SK-N-SH (cell line): ENCODE measurements at regions not wholly inside any gene's neighbourhood (a gene's known extent, or its start where the extent isn't known, plus 50 kb on each side); places are given as distances from the start of the nearest gene placed in this dataset.

ENCODE experiments used
- CTCF ChIA-PET: fragments of 300-600, 350-600 bp; formaldehyde crosslinking; extraction: SDS; loops from one replicate; lab custom pipeline; 2021; lab: Yijun Ruan, JAX
- POLR2A ChIA-PET: fragments of 350-600 bp; sonication (Branson Sonifier 250); formaldehyde crosslinking; extraction: SDS; loops from one replicate; lab custom pipeline; 2020; ENCODE audit warnings: antibody characterized with exemption, inconsistent platforms; lab: Yijun Ruan, JAX
- DNase-seq: peaks from one replicate; pipeline ENCODE4 v3.0.0; 2012
- H2AFZ ChIP-seq: fragments of 200-600 bp; sonication (generic); 2 replicates; pipeline ENCODE4 v1.8.1; 2016; ENCODE audit warnings: antibody characterized with exemption, mild to moderate bottlenecking, low read depth
- H3F3A ChIP-seq: fragments of 200-600 bp; sonication (generic); replicated peaks from 2 replicates; pipeline ENCODE3; 2016; ENCODE audit warnings: antibody characterized with exemption, mild to moderate bottlenecking; ENCODE audit not compliant: insufficient read depth
- H3K27ac ChIP-seq, 2 experiments: fragments of 200-500 bp in 1 of 2; fragments of 200-600 bp in 1 of 2; sonication (Bioruptor generic) in 1 of 2; sonication (generic), shearing (Covaris generic) in 1 of 2; 2 replicates each; pipeline versions ENCODE4 v1.5.1 to v1.6.1; 2014 to 2016; ENCODE audit warnings: low read depth in 2 of 2, inconsistent platforms in 1 of 2, low read length in 1 of 2, mild to moderate bottlenecking in 1 of 2, mixed read lengths in 1 of 2
- H3K27me3 ChIP-seq: fragments of 200-600 bp; sonication (generic), shearing (Covaris generic); 2 replicates; pipeline ENCODE4 v1.6.1; 2016; ENCODE audit warnings: mixed run types; ENCODE audit not compliant: insufficient read depth
- H3K36me3 ChIP-seq, 2 experiments: fragments of 200-500 bp in 1 of 2; fragments of 200-600 bp in 1 of 2; sonication (Bioruptor generic) in 1 of 2; sonication (generic) in 1 of 2; replicated peaks in 1 of 2; 2 replicates each; pipeline versions ENCODE3 to v1.5.1; 2014 to 2016; ENCODE audit warnings: low read length in 1 of 2, mild to moderate bottlenecking in 1 of 2; ENCODE audit not compliant: insufficient read depth in 2 of 2, control insufficient read depth in 1 of 2
- H3K4me1 ChIP-seq, 2 experiments: fragments of 200-500 bp in 1 of 2; fragments of 200-600 bp in 1 of 2; sonication (Bioruptor generic) in 1 of 2; sonication (generic), shearing (Covaris generic) in 1 of 2; 2 replicates each; pipeline versions ENCODE4 v1.5.1 to v1.6.1; 2014 to 2016; ENCODE audit warnings: low read depth in 1 of 2, low read length in 1 of 2, mixed run types in 1 of 2; ENCODE audit not compliant: insufficient read depth in 2 of 2, control insufficient read depth in 1 of 2
- H3K4me2 ChIP-seq: fragments of 200-600 bp; sonication (generic), shearing (Covaris generic); 2 replicates; pipeline ENCODE4 v1.6.1; 2017; ENCODE audit warnings: mixed run types
- H3K4me3 ChIP-seq, 2 experiments: fragments of 200-500 bp in 1 of 2; fragments of 200-600 bp in 1 of 2; sonication (Bioruptor generic) in 1 of 2; sonication (generic), shearing (Covaris generic) in 1 of 2; 2 replicates each; pipeline versions ENCODE4 v1.5.1 to v1.8.1; 2014 to 2016; ENCODE audit warnings: low read depth in 2 of 2, inconsistent platforms in 1 of 2, low read length in 1 of 2, mild to moderate bottlenecking in 1 of 2, mixed read lengths in 1 of 2, moderate library complexity in 1 of 2
- H3K79me2 ChIP-seq: fragments of 200-600 bp; sonication (generic); 2 replicates; pipeline ENCODE4 v1.8.1; 2017; ENCODE audit warnings: mild to moderate bottlenecking; ENCODE audit not compliant: insufficient read depth
- H3K9ac ChIP-seq: fragments of 200-600 bp; sonication (generic); 2 replicates; pipeline ENCODE4 v1.6.1; 2017; ENCODE audit warnings: mixed run types
- H3K9me2 ChIP-seq: fragments of 200-600 bp; sonication (generic); 2 replicates; pipeline ENCODE4 v1.6.1; 2017; ENCODE audit warnings: mixed run types
- H3K9me3 ChIP-seq: fragments of 200-600 bp; sonication (generic); 2 replicates; pipeline ENCODE4 v1.6.1; 2017; ENCODE audit warnings: mixed run types, mild to moderate bottlenecking, moderate library complexity
- H4K20me1 ChIP-seq: fragments of 200-600 bp; sonication (generic); 2 replicates; pipeline ENCODE4 v1.6.1; 2017; ENCODE audit warnings: mild to moderate bottlenecking, mixed run types; ENCODE audit not compliant: insufficient read depth
- CHD2 ChIP-seq: fragments of 150-350 bp; IDR thresholded peaks from 2 replicates; pipeline ENCODE4 v1.6.1; 2018; ENCODE audit warnings: low read length; ENCODE audit not compliant: partially characterized antibody
- ELF1 ChIP-seq: IDR thresholded peaks from 2 replicates; pipeline ENCODE4 v1.4.0; 2012
- EZH2phosphoT487 ChIP-seq: fragments of 200-600 bp; sonication (generic); IDR thresholded peaks from 2 replicates; pipeline ENCODE4 v1.6.1; 2017; ENCODE audit warnings: low read depth, mixed run types, mild to moderate bottlenecking, antibody characterized with exemption, moderate library complexity, borderline replicate concordance
- GATA2 ChIP-seq: sonication (generic); formaldehyde crosslinking; IDR thresholded peaks from 2 replicates; pipeline ENCODE4 v1.5.0; 2020; ENCODE audit warnings: mild to moderate bottlenecking, missing genetic modification reagents
- JUND ChIP-seq: IDR thresholded peaks from 2 replicates; pipeline ENCODE4 v1.4.0; 2012
- MAX ChIP-seq: IDR thresholded peaks from 2 replicates; pipeline ENCODE4 v1.4.0; 2012; ENCODE audit warnings: low read depth
- PBX3 ChIP-seq: IDR thresholded peaks from 2 replicates; pipeline ENCODE4; 2012
- POLR2AphosphoS5 ChIP-seq: IDR thresholded peaks from 2 replicates; pipeline ENCODE4 v1.6.1; 2012; ENCODE audit warnings: low read depth, low read length
- REST ChIP-seq: IDR thresholded peaks from 2 replicates; pipeline ENCODE4 v1.6.1; 2012; ENCODE audit warnings: mild to moderate bottlenecking, low read depth, low read length, moderate library complexity
- RFX5 ChIP-seq: IDR thresholded peaks from 2 replicates; pipeline ENCODE4 v1.6.1; 2012; ENCODE audit warnings: mild to moderate bottlenecking, improper control_type of control experiment, low read length
- SMC3 ChIP-seq: IDR thresholded peaks from 2 replicates; pipeline ENCODE4 v1.6.1; 2012; ENCODE audit warnings: low read depth, low read length, improper control_type of control experiment
- TAF1 ChIP-seq: IDR thresholded peaks from 2 replicates; pipeline ENCODE4 v1.6.1; 2012; ENCODE audit warnings: low read depth, mild to moderate bottlenecking, low read length, moderate library complexity, borderline replicate concordance
- TCF12 ChIP-seq: IDR thresholded peaks from 2 replicates; pipeline ENCODE4 v1.4.0; 2012
- WGBS: methylation state at CpG from one replicate; pipeline ENCODE4 v1.1.6; 2017; ENCODE audit warnings: low lambda C conversion rate; 5-methylcytosine and 5-hydroxymethylcytosine counted together

- H3K36me3 ChIP-seq = no peaks in the 10 kb centered on the region
- no peak overlapping the region for H3K27ac ChIP-seq
- H3K4me2 ChIP-seq = no peak overlapping the region
- H3K4me1 ChIP-seq = no peaks in the 10 kb centered on the region; a peak in 1 of 4 replicates
- 0 out of 2 replicates have a peak, but pooled peaks cover under 1% of the 10 kb centered on the region for H3K9me2 ChIP-seq
- no peaks in the 10 kb centered on the region for H4K20me1 ChIP-seq
- POLR2A ChIA-PET = no interaction called here
- H3K79me2 ChIP-seq = no peaks in the 10 kb centered on the region
- no peaks in the 10 kb centered on the region for H3F3A ChIP-seq
- CTCF ChIA-PET = no interaction called here
- H3K9ac ChIP-seq = no peak overlapping the region
- no peaks in the 10 kb centered on the region for H3K27me3 ChIP-seq
- no peak overlapping the region for H2AFZ ChIP-seq
- TF ChIP-seq RFX5 = no peak
- TF ChIP-seq, all 33 proteins: peak for 0
- Histone ChIP-seq H3K4me3 (no peak overlapping the region), H3K9me3 (peaks cover 14% of the 10 kb centered on the region; the same call in 1 of the 2 replicates)
- 30% methylated on average over 1 of the region's 1 CpG for WGBS
- no peak for DNase-seq
Measured at GRCh38 chr1:239222999-239223398, 163.4 kb upstream of the CHRM3 start.

GRCh38 chr1:239221656-239222055 is 164.7 kb upstream of the CHRM3 start:
- H3K9ac ChIP-seq = no peak overlapping the region
- ChIA-PET POLR2A (no interaction called here), CTCF (no interaction called here)
- no peaks in the 10 kb centered on the region for H3K36me3 ChIP-seq
- no peaks in the 10 kb centered on the region for H3F3A ChIP-seq
- no peak overlapping the region for H3K4me3 ChIP-seq
- no peaks in the 10 kb centered on the region for H3K27me3 ChIP-seq
- no peaks in the 10 kb centered on the region for H3K9me2 ChIP-seq
- no peak for DNase-seq
- 54% methylated on average over 2 of the region's 2 CpGs for WGBS
- H3K79me2 ChIP-seq = no peaks in the 10 kb centered on the region
- peaks cover 14% of the 10 kb centered on the region; the same call in 1 of the 2 replicates for H3K9me3 ChIP-seq
- TF ChIP-seq SMC3 (no peak), CHD2 (no peak), EZH2phosphoT487 (no peak), ELF1 (no peak)
- no peak overlapping the region for H3K27ac ChIP-seq
- H4K20me1 ChIP-seq = no peaks in the 10 kb centered on the region
- H3K4me2 ChIP-seq = no peak overlapping the region
- H3K4me1 ChIP-seq = no peaks in the 10 kb centered on the region; a peak in 1 of 4 replicates
- H2AFZ ChIP-seq = no peak overlapping the region

- TF ChIP-seq POLR2AphosphoS5 (no peak), PBX3 (no peak), TAF1 (no peak), SMC3 (no peak), JUND (no peak), MAX (no peak), REST (no peak), RFX5 (no peak), GATA2 (CRISPR knock-in tag) (no peak), TCF12 (no peak)
- Histone ChIP-seq H2AFZ (no peak overlapping the region), H4K20me1 (no peaks in the 10 kb centered on the region), H3F3A (no peaks in the 10 kb centered on the region), H3K4me3 (no peak overlapping the region), H3K9me3 (0 out of 2 replicates have a peak, but pooled peaks cover 7% of the 10 kb centered on the region), H3K27ac (no peak overlapping the region), H3K9ac (no peak overlapping the region), H3K4me2 (no peak overlapping the region), H3K4me1 (no peaks in the 10 kb centered on the region; a peak in 1 of 4 replicates), H3K79me2 (no peaks in the 10 kb centered on the region), H3K9me2 (no peaks in the 10 kb centered on the region), H3K36me3 (no peaks in the 10 kb centered on the region), H3K27me3 (no peaks in the 10 kb centered on the region)
- DNase-seq = no peak
- ChIA-PET POLR2A (no interaction called here), CTCF (interaction anchor here (0.9 kb wide), 1 partner anchor 13 kb away, joined by 3 read pairs; no protein-coding TSS in a partner anchor)
- 9% methylated on average over 2 of the region's 2 CpGs for WGBS
Measured at GRCh38 chr1:239219679-239220078, 166.7 kb upstream of the CHRM3 start.
